Liver (tissue), 8 donors: ENCODE measurements at regions not wholly inside any gene's neighbourhood (a gene's known extent, or its start where the extent isn't known, plus 50 kb on each side); places are given as distances from the start of the nearest gene placed in this dataset.

Experiments
- DNase-seq: peaks from one replicate; pipeline ENCODE4 v3.0.0-alpha.2; 2017; ENCODE audit warnings: low spot score
- H3K27ac ChIP-seq, 2 donors: one replicate each; pipeline ENCODE4 v1.7.0; 2013; ENCODE audit warnings: inconsistent platforms in 2 of 2, low read length in 2 of 2, control low read depth in 1 of 2, low read depth in 1 of 2, mild to moderate bottlenecking in 1 of 2
- H3K27me3 ChIP-seq, 4 donors: one replicate each; pipeline versions ENCODE4 v1.6.1 to v1.7.0; 2013; ENCODE audit warnings: low read length in 3 of 4, inconsistent platforms in 1 of 4, mild to moderate bottlenecking in 1 of 4, moderate library complexity in 1 of 4; ENCODE audit not compliant: control insufficient read depth in 4 of 4, insufficient read depth in 4 of 4
- H3K36me3 ChIP-seq, 4 donors: one replicate each; pipeline versions ENCODE4 v1.6.1 to v1.7.0; 2013; ENCODE audit warnings: low read length in 3 of 4, mild to moderate bottlenecking in 3 of 4, low read depth in 1 of 4, moderate library complexity in 1 of 4; ENCODE audit not compliant: control insufficient read depth in 4 of 4, insufficient read depth in 3 of 4
- H3K4me1 ChIP-seq, 4 donors: one replicate each; pipeline versions ENCODE4 v1.6.1 to v1.7.0; 2013; ENCODE audit warnings: low read length in 3 of 4, mild to moderate bottlenecking in 3 of 4, moderate library complexity in 1 of 4; ENCODE audit not compliant: control insufficient read depth in 4 of 4, insufficient read depth in 4 of 4
- H3K4me3 ChIP-seq, 3 donors: one replicate each; pipeline versions ENCODE4 v1.6.1 to v1.7.0; 2013; ENCODE audit warnings: low read length in 3 of 3, control low read depth in 1 of 3, low read depth in 1 of 3, mild to moderate bottlenecking in 1 of 3
- H3K9ac ChIP-seq, 2 donors: one replicate each; pipeline ENCODE4 v1.7.0; 2013; ENCODE audit warnings: low read length in 2 of 2, mild to moderate bottlenecking in 2 of 2, moderate library complexity in 2 of 2, control low read depth in 1 of 2, low read depth in 1 of 2
- H3K9me3 ChIP-seq, 4 donors: one replicate each; pipeline versions ENCODE4 v1.6.1 to v1.7.0; 2013; ENCODE audit warnings: low read length in 3 of 4; ENCODE audit not compliant: control insufficient read depth in 4 of 4
- EGR1 ChIP-seq, 2 donors: IDR thresholded peaks; 2 replicates each; pipeline ENCODE4 v1.6.1; 2016 to 2018; ENCODE audit warnings: antibody characterized with exemption in 2 of 2, low read depth in 2 of 2
- GABPA ChIP-seq, 2 donors: IDR thresholded peaks in 1 of 2; conservative IDR thresholded peaks in 1 of 2; 2 replicates each; pipeline ENCODE4 v1.6.1; 2016; ENCODE audit warnings: antibody characterized with exemption in 2 of 2, mild to moderate bottlenecking in 1 of 2, moderate library complexity in 1 of 2
- JUND ChIP-seq, 2 donors: IDR thresholded peaks; 2 replicates each; pipeline ENCODE4 v1.6.1; 2016; ENCODE audit warnings: antibody characterized with exemption in 2 of 2
- RAD21 ChIP-seq, 2 donors: IDR thresholded peaks; 2 replicates each; pipeline ENCODE4 v1.6.1; 2016; ENCODE audit warnings: antibody characterized with exemption in 2 of 2, mild to moderate bottlenecking in 2 of 2
- RXRA ChIP-seq, 2 donors: IDR thresholded peaks; 2 replicates each; pipeline ENCODE4 v1.6.1; 2017 to 2018; ENCODE audit warnings: antibody characterized with exemption in 2 of 2, mild to moderate bottlenecking in 1 of 2
- WGBS: extraction: QIAGEN DNeasy Blood & Tissue Kit; methylation state at CpG from one replicate; pipeline ENCODE4 v1.1.7; 2013; 5-methylcytosine and 5-hydroxymethylcytosine counted together
- TF ChIP-seq, protein P1 (sequence below): IDR thresholded peaks from 2 replicates; pipeline ENCODE4 v1.6.1; 2016; ENCODE audit warnings: antibody characterized with exemption, mild to moderate bottlenecking
- TF ChIP-seq, protein P2 (sequence below): IDR thresholded peaks from 2 replicates; pipeline ENCODE4 v1.6.1; 2016; ENCODE audit warnings: antibody characterized with exemption
- TF ChIP-seq, protein P3 (sequence below): IDR thresholded peaks from 2 replicates; pipeline ENCODE4 v1.6.1; 2016; ENCODE audit warnings: antibody characterized with exemption
- TF ChIP-seq, protein P4 (sequence below): fragments of 150-350 bp; IDR thresholded peaks from 2 replicates; pipeline ENCODE4 v1.5.1; 2017; ENCODE audit warnings: improper control_type of control experiment, low read depth, low read length; ENCODE audit not compliant: missing input control
- donor health status: healthy.
- donor health status: healthy.
- donor health status: healthy.
- donor health status: healthy.
- donor health status: healthy.

DNA sequence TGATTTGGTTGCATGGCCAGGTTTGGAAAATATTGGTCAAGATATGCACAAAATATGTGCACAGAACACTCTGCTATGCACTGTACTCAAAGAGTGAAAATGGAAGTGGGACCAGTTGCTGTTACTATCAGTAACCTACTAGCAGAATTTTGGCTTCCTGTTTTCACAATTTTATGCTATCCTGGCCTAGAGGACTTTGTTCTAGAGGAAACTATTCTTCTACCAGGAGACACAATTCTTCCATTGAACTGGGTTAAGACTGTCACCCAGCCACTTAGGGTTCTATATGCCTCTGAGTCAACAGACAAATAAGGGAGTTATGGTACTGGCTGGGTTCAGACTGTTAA lies 431.4 kb upstream of the DCC start:
- Histone ChIP-seq H3K27ac (peak overlapping the region; percentile 38 to 81), H3K9ac (no peak overlapping the region), H3K4me1 (peaks cover 0 to 14% (median 13%) of the 10 kb centered on the region in 4 donors), H3K9me3 (no peaks in the 10 kb centered on the region), H3K36me3 (no peaks in the 10 kb centered on the region), H3K4me3 (no peak overlapping the region), H3K27me3 (no peaks in the 10 kb centered on the region)
- TF ChIP-seq EGR1 (IDR thresholded peaks at IDR 0.05; ENCODE audit: low read depth in 2 of 2) = no peak
- no peak for DNase-seq

DNA sequence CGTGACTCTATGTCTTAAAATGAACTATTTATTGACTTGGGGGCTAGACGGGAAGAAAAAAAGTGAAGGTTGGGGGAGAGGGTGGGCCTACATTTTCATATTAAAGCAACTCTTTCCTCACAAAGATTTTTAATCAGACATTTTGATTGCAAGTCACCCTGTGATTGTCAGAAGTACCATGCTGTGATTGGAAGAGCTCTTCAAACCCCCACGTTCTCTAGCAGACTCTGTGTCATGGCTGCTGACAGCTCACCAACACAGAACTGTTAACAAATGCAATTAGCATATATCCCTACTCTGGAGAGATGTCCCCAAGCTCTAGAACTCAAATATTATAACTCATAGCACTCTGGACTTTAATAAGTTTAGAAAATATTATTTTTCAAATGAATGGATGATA lies 428.4 kb upstream of the DCC start:
- TF ChIP-seq, protein P1, sequence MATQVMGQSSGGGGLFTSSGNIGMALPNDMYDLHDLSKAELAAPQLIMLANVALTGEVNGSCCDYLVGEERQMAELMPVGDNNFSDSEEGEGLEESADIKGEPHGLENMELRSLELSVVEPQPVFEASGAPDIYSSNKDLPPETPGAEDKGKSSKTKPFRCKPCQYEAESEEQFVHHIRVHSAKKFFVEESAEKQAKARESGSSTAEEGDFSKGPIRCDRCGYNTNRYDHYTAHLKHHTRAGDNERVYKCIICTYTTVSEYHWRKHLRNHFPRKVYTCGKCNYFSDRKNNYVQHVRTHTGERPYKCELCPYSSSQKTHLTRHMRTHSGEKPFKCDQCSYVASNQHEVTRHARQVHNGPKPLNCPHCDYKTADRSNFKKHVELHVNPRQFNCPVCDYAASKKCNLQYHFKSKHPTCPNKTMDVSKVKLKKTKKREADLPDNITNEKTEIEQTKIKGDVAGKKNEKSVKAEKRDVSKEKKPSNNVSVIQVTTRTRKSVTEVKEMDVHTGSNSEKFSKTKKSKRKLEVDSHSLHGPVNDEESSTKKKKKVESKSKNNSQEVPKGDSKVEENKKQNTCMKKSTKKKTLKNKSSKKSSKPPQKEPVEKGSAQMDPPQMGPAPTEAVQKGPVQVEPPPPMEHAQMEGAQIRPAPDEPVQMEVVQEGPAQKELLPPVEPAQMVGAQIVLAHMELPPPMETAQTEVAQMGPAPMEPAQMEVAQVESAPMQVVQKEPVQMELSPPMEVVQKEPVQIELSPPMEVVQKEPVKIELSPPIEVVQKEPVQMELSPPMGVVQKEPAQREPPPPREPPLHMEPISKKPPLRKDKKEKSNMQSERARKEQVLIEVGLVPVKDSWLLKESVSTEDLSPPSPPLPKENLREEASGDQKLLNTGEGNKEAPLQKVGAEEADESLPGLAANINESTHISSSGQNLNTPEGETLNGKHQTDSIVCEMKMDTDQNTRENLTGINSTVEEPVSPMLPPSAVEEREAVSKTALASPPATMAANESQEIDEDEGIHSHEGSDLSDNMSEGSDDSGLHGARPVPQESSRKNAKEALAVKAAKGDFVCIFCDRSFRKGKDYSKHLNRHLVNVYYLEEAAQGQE = no peak
- TF ChIP-seq GABPA (IDR thresholded peaks at IDR 0.05 in 1 of 2, conservative IDR thresholded peaks at IDR 0.05 in 1 of 2) (no peak), RAD21 (IDR thresholded peaks at IDR 0.05) (no peak)
- TF ChIP-seq, protein P2, sequence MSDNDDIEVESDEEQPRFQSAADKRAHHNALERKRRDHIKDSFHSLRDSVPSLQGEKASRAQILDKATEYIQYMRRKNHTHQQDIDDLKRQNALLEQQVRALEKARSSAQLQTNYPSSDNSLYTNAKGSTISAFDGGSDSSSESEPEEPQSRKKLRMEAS = no peak
- TF ChIP-seq, protein P3, sequence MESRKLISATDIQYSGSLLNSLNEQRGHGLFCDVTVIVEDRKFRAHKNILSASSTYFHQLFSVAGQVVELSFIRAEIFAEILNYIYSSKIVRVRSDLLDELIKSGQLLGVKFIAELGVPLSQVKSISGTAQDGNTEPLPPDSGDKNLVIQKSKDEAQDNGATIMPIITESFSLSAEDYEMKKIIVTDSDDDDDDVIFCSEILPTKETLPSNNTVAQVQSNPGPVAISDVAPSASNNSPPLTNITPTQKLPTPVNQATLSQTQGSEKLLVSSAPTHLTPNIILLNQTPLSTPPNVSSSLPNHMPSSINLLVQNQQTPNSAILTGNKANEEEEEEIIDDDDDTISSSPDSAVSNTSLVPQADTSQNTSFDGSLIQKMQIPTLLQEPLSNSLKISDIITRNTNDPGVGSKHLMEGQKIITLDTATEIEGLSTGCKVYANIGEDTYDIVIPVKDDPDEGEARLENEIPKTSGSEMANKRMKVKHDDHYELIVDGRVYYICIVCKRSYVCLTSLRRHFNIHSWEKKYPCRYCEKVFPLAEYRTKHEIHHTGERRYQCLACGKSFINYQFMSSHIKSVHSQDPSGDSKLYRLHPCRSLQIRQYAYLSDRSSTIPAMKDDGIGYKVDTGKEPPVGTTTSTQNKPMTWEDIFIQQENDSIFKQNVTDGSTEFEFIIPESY = no peak
- H3K4me3 ChIP-seq = no peak overlapping the region
- H3K27ac ChIP-seq = no peak overlapping the region
- H3K9me3 ChIP-seq = no peaks in the 10 kb centered on the region
- H3K27me3 ChIP-seq = no peaks in the 10 kb centered on the region
- no peak overlapping the region for H3K9ac ChIP-seq
- peaks cover 0 to 14% (median 13%) of the 10 kb centered on the region in 4 donors for H3K4me1 ChIP-seq
- DNase-seq = no peak
- no peaks in the 10 kb centered on the region for H3K36me3 ChIP-seq
- 86% methylated on average over 3 of the region's 3 CpGs for WGBS

DNA sequence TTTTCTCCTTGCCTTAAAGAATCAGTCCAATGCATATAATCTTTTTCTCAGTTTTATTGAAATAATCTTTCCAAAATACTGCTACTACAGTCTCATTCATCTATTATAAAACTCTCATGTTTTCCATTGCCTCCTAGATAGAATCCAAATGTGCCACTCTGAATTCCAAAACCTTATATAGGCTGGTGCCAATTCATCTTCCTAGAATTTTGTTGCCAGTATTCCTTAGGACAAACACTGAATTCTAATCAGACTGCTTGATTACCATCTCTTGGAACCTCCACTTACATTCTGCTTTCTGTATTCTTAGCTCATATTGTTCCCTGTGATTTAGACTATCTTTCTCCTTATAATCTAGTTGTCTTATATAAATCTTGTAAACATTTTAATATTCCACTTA lies 427.6 kb upstream of the DCC start:
- DNase-seq = no peak
- H3K4me1 ChIP-seq = peaks cover 0 to 14% (median 12%) of the 10 kb centered on the region in 4 donors
- no peaks in the 10 kb centered on the region for H3K9me3 ChIP-seq
- no peaks in the 10 kb centered on the region for H3K27me3 ChIP-seq
- no peak overlapping the region for H3K4me3 ChIP-seq
- H3K9ac ChIP-seq = no peak overlapping the region
- TF ChIP-seq, protein P2 = no peak
- TF ChIP-seq, protein P3 = no peak
- TF ChIP-seq GABPA (IDR thresholded peaks at IDR 0.05 in 1 of 2, conservative IDR thresholded peaks at IDR 0.05 in 1 of 2) (no peak), RXRA (IDR thresholded peaks at IDR 0.05) (no peak), JUND (IDR thresholded peaks at IDR 0.05) (no peak)
- TF ChIP-seq, protein P4, sequence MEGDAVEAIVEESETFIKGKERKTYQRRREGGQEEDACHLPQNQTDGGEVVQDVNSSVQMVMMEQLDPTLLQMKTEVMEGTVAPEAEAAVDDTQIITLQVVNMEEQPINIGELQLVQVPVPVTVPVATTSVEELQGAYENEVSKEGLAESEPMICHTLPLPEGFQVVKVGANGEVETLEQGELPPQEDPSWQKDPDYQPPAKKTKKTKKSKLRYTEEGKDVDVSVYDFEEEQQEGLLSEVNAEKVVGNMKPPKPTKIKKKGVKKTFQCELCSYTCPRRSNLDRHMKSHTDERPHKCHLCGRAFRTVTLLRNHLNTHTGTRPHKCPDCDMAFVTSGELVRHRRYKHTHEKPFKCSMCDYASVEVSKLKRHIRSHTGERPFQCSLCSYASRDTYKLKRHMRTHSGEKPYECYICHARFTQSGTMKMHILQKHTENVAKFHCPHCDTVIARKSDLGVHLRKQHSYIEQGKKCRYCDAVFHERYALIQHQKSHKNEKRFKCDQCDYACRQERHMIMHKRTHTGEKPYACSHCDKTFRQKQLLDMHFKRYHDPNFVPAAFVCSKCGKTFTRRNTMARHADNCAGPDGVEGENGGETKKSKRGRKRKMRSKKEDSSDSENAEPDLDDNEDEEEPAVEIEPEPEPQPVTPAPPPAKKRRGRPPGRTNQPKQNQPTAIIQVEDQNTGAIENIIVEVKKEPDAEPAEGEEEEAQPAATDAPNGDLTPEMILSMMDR = no peak
- H3K27ac ChIP-seq = no peak overlapping the region
- no peaks in the 10 kb centered on the region for H3K36me3 ChIP-seq
